ENCODE measurements at regions not wholly inside any gene's neighbourhood (a gene's known extent, or its start where the extent isn't known, plus 50 kb on each side); places are given as distances from the start of the nearest gene placed in this dataset.
"Not testable (repeated sequence)": the region's sequence is repeated elsewhere in the genome, so short reads cannot be mapped to it uniquely, and the experiment has no call there.

DNA sequence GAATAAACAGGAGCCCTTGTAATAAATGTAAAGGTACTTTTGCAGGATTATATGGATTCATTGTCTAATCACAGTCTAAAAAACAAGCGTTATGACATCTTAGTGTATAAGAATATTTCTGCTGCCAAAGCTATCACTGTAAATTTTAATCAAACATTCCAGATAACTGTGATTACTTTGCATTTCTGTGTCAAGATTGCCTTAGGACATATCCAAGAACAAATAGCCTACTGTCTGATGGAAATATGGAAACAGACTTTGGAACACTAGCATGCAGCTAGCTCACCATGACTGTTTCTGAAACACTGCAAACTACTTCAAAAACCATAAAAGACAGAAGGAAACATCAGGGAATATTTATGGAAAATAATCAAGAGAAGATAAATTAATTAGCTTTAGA, 248.7 kb upstream of the ASCC3 start:
- H3K9me3 ChIP-seq, result no peaks in the 10 kb centered on the region
- POLR2A ChIA-PET, result no interaction called here
- Mint-ChIP-seq H3K27ac (no peak overlapping the region), H3K9me3 (no peaks in the 10 kb centered on the region), H3K27me3 (no peaks in the 10 kb centered on the region), H3K36me3 (no peaks in the 10 kb centered on the region), H3K4me1 (no peaks in the 10 kb centered on the region), H3K4me3 (no peak overlapping the region)
- CTCF ChIA-PET, result no interaction called here
- H3K4me1 ChIP-seq (ENCODE audit: control insufficient read depth in 1 of 2, extremely low read depth in 1 of 2, insufficient read depth in 2 of 2, low read length in 2 of 2), result no peaks in the 10 kb centered on the region
- ATAC-seq (replicated peaks in 1 of 4) (no peak), DNase-seq (no peak)
- no peaks in the 10 kb centered on the region for H3K27me3 ChIP-seq (replicated peaks in 1 of 2; ENCODE audit: control insufficient read depth in 2 of 2, extremely low read depth in 1 of 2, insufficient read depth in 2 of 2, low read length in 1 of 2)
- H3K4me3 ChIP-seq (ENCODE audit: control insufficient read depth in 1 of 2, extremely low read depth in 1 of 2, low read length in 1 of 2), result no peak overlapping the region
- no peaks in the 10 kb centered on the region for H3K36me3 ChIP-seq (ENCODE audit: control insufficient read depth in 2 of 2, extremely low read depth in 1 of 2, insufficient read depth in 1 of 2, low read length in 1 of 2)
- no peak overlapping the region for H3K27ac ChIP-seq (ENCODE audit: low read length)
- no CpG with 5 or more reads among the region's 1 CpG for WGBS (ENCODE audit: insufficient coverage)

DNA sequence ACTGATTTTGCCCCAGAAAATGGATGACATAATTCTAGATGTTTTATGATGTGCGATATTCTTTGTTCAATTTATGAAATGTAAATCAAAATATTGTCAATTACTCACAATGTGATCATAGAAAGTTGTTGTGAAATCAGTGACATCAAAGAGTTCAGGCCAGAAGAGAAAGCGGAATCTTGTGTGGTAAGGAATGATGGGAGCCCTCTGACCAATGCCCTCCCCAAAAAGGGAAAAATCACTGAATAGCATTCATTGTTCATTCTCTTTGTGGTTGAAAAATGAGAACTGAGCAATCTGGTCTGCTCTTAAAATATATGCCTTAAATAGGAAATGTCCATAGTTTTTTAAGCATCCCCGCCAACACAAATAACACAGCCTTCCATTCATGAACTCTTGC, 247.1 kb upstream of the GRIK2 start:
- 100% methylated on average over 1 of the region's 3 CpGs for WGBS (ENCODE audit: insufficient coverage)
- CTCF ChIA-PET, result no interaction called here
- no peaks in the 10 kb centered on the region for H3K9me3 ChIP-seq
- H3K4me1 ChIP-seq (ENCODE audit: control insufficient read depth in 1 of 2, extremely low read depth in 1 of 2, insufficient read depth in 2 of 2, low read length in 2 of 2), result no peaks in the 10 kb centered on the region
- no peak overlapping the region for H3K4me3 ChIP-seq (ENCODE audit: control insufficient read depth in 1 of 2, extremely low read depth in 1 of 2, low read length in 1 of 2)
- H3K36me3 ChIP-seq (ENCODE audit: control insufficient read depth in 2 of 2, extremely low read depth in 1 of 2, insufficient read depth in 1 of 2, low read length in 1 of 2), result no peaks in the 10 kb centered on the region
- ATAC-seq (replicated peaks in 1 of 4) (no peak), DNase-seq (no peak)
- Mint-ChIP-seq H3K4me3 (no peak overlapping the region), H3K36me3 (no peaks in the 10 kb centered on the region), H3K4me1 (no peaks in the 10 kb centered on the region), H3K9me3 (no peaks in the 10 kb centered on the region), H3K27ac (no peak overlapping the region), H3K27me3 (no peaks in the 10 kb centered on the region)
- H3K27me3 ChIP-seq (replicated peaks in 1 of 2; ENCODE audit: control insufficient read depth in 2 of 2, extremely low read depth in 1 of 2, insufficient read depth in 2 of 2, low read length in 1 of 2), result no peaks in the 10 kb centered on the region
- POLR2A ChIA-PET, result no interaction called here
- H3K27ac ChIP-seq (ENCODE audit: low read length), result no peak overlapping the region

GRCh38 chr6:101150226-101150625, 243.3 kb upstream of the GRIK2 start:
- Histone ChIP-seq H3K4me1 (ENCODE audit: control insufficient read depth in 1 of 2, extremely low read depth in 1 of 2, insufficient read depth in 2 of 2, low read length in 2 of 2) (no peaks in the 10 kb centered on the region), H3K27ac (ENCODE audit: low read length) (no peak overlapping the region), H3K9me3 (no peaks in the 10 kb centered on the region), H3K27me3 (replicated peaks in 1 of 2; ENCODE audit: control insufficient read depth in 2 of 2, extremely low read depth in 1 of 2, insufficient read depth in 2 of 2, low read length in 1 of 2) (no peaks in the 10 kb centered on the region), H3K4me3 (ENCODE audit: control insufficient read depth in 1 of 2, extremely low read depth in 1 of 2, low read length in 1 of 2) (no peak overlapping the region), H3K36me3 (ENCODE audit: control insufficient read depth in 2 of 2, extremely low read depth in 1 of 2, insufficient read depth in 1 of 2, low read length in 1 of 2) (no peaks in the 10 kb centered on the region)
- Mint-ChIP-seq H3K27me3 (no peaks in the 10 kb centered on the region), H3K9me3 (no peaks in the 10 kb centered on the region), H3K4me1 (no peaks in the 10 kb centered on the region), H3K27ac (no peak overlapping the region), H3K36me3 (no peaks in the 10 kb centered on the region), H3K4me3 (no peak overlapping the region)
- ATAC-seq (replicated peaks in 1 of 4), result no peak
- no peak for DNase-seq
- ChIA-PET CTCF (no interaction called here), POLR2A (no interaction called here)

- H3K36me3 ChIP-seq (ENCODE audit: control insufficient read depth in 2 of 2, extremely low read depth in 1 of 2, insufficient read depth in 1 of 2, low read length in 1 of 2); H3K27ac ChIP-seq (ENCODE audit: low read length); H3K27me3 Mint-ChIP-seq; DNase-seq; H3K4me1 Mint-ChIP-seq; ATAC-seq (replicated peaks in 1 of 4); H3K36me3 Mint-ChIP-seq; CTCF ChIA-PET; H3K9me3 Mint-ChIP-seq; H3K27ac Mint-ChIP-seq; H3K4me1 ChIP-seq (ENCODE audit: control insufficient read depth in 1 of 2, extremely low read depth in 1 of 2, insufficient read depth in 2 of 2, low read length in 2 of 2); H3K4me3 ChIP-seq (ENCODE audit: control insufficient read depth in 1 of 2, extremely low read depth in 1 of 2, low read length in 1 of 2); POLR2A ChIA-PET; H3K9me3 ChIP-seq; H3K27me3 ChIP-seq (replicated peaks in 1 of 2; ENCODE audit: control insufficient read depth in 2 of 2, extremely low read depth in 1 of 2, insufficient read depth in 2 of 2, low read length in 1 of 2); H3K4me3 Mint-ChIP-seq: not testable (repeated sequence)
- 91% methylated on average over 10 of the region's 11 CpGs for WGBS (ENCODE audit: insufficient coverage)
Measured at GRCh38 chr6:101157638-101158037, 235.9 kb upstream of the GRIK2 start.

GRCh38 chr6:101163611-101164010, 229.9 kb upstream of the GRIK2 start:
- POLR2A ChIA-PET, result no interaction called here
- Mint-ChIP-seq H3K9me3 (peaks cover 0 to 3% (median 0%) of the 10 kb centered on the region in 3 donors), H3K27ac (no peak overlapping the region), H3K27me3 (peaks cover 0 to 7% of the 10 kb centered on the region in 2 donors), H3K4me1 (no peaks in the 10 kb centered on the region), H3K36me3 (no peaks in the 10 kb centered on the region), H3K4me3 (no peak overlapping the region)
- no peaks in the 10 kb centered on the region for H3K9me3 ChIP-seq
- CTCF ChIA-PET, result no interaction called here
- no peak overlapping the region for H3K27ac ChIP-seq (ENCODE audit: low read length)
- WGBS (ENCODE audit: insufficient coverage), result 67% methylated on average over 2 of the region's 3 CpGs
- H3K36me3 ChIP-seq (ENCODE audit: control insufficient read depth in 2 of 2, extremely low read depth in 1 of 2, insufficient read depth in 1 of 2, low read length in 1 of 2), result no peaks in the 10 kb centered on the region
- ATAC-seq (replicated peaks in 1 of 4), result no peak
- H3K4me1 ChIP-seq (ENCODE audit: control insufficient read depth in 1 of 2, extremely low read depth in 1 of 2, insufficient read depth in 2 of 2, low read length in 2 of 2), result no peaks in the 10 kb centered on the region
- no peaks in the 10 kb centered on the region for H3K27me3 ChIP-seq (replicated peaks in 1 of 2; ENCODE audit: control insufficient read depth in 2 of 2, extremely low read depth in 1 of 2, insufficient read depth in 2 of 2, low read length in 1 of 2)
- no peak overlapping the region for H3K4me3 ChIP-seq (ENCODE audit: control insufficient read depth in 1 of 2, extremely low read depth in 1 of 2, low read length in 1 of 2)
- DNase-seq, result no peak

DNA sequence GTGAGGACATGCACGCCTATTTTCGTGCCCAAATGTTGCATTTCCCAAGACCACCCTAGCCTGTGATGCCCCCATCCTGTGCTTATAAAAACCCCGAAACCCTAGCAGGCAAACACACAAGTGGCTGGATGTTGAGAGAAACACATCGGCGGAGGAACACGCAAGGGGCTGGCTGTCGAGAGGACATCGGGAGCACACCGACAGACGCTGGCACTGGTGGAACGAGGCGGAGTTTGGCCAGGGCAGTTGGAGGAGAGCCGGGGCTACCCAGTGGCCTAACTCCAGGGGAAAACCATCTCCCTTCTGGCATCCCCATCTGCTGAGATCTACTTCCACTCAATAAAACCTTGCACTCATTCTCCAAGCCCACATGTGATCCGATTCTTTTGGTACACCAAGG, 225.9 kb upstream of the GRIK2 start:
- peaks cover 0 to 7% of the 10 kb centered on the region in 2 donors for H3K27me3 Mint-ChIP-seq
- H3K27ac ChIP-seq (ENCODE audit: low read length), result no peak overlapping the region
- DNase-seq (no peak), ATAC-seq (replicated peaks in 1 of 4) (no peak)
- peaks cover 3 to 27% (median 15%) of the 10 kb centered on the region in 3 donors for H3K9me3 Mint-ChIP-seq
- no peak overlapping the region for H3K4me3 Mint-ChIP-seq
- CTCF ChIA-PET, result no interaction called here
- no peaks in the 10 kb centered on the region for H3K4me1 ChIP-seq (ENCODE audit: control insufficient read depth in 1 of 2, extremely low read depth in 1 of 2, insufficient read depth in 2 of 2, low read length in 2 of 2)
- POLR2A ChIA-PET, result no interaction called here
- H3K36me3 Mint-ChIP-seq, result no peaks in the 10 kb centered on the region
- H3K4me3 ChIP-seq (ENCODE audit: control insufficient read depth in 1 of 2, extremely low read depth in 1 of 2, low read length in 1 of 2), result no peak overlapping the region
- no peaks in the 10 kb centered on the region for H3K36me3 ChIP-seq (ENCODE audit: control insufficient read depth in 2 of 2, extremely low read depth in 1 of 2, insufficient read depth in 1 of 2, low read length in 1 of 2)
- no peaks in the 10 kb centered on the region for H3K4me1 Mint-ChIP-seq
- no peaks in the 10 kb centered on the region for H3K27me3 ChIP-seq (replicated peaks in 1 of 2; ENCODE audit: control insufficient read depth in 2 of 2, extremely low read depth in 1 of 2, insufficient read depth in 2 of 2, low read length in 1 of 2)
- no peaks in the 10 kb centered on the region for H3K9me3 ChIP-seq
- no peak overlapping the region for H3K27ac Mint-ChIP-seq
- 89% methylated on average over 5 of the region's 14 CpGs for WGBS (ENCODE audit: insufficient coverage)

DNA sequence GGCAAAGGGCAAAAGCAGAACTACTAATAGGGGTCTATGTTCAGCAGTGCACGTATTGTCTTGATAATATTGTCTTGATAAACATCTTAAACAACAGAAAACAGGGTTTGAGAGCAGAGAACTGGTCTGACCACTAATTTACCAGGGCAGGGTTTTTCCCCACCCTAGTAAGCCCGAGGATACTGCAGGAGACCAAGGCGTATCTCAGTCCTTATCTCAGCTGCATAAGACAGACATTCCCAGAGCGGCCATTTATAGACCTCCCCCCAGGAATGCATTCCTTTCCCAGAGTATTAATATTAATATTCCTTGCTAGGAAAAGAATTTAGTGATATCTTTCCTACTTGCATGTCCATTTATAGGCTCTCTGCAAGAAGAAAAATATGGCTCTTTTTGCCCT, 222.5 kb upstream of the GRIK2 start:
- CTCF ChIA-PET; H3K27me3 ChIP-seq (replicated peaks in 1 of 2; ENCODE audit: control insufficient read depth in 2 of 2, extremely low read depth in 1 of 2, insufficient read depth in 2 of 2, low read length in 1 of 2); H3K4me3 ChIP-seq (ENCODE audit: control insufficient read depth in 1 of 2, extremely low read depth in 1 of 2, low read length in 1 of 2); POLR2A ChIA-PET; H3K36me3 ChIP-seq (ENCODE audit: control insufficient read depth in 2 of 2, extremely low read depth in 1 of 2, insufficient read depth in 1 of 2, low read length in 1 of 2); H3K27ac ChIP-seq (ENCODE audit: low read length); ATAC-seq (replicated peaks in 1 of 4); H3K27ac Mint-ChIP-seq; H3K4me1 Mint-ChIP-seq; H3K4me3 Mint-ChIP-seq; H3K4me1 ChIP-seq (ENCODE audit: control insufficient read depth in 1 of 2, extremely low read depth in 1 of 2, insufficient read depth in 2 of 2, low read length in 2 of 2); H3K27me3 Mint-ChIP-seq; H3K36me3 Mint-ChIP-seq; H3K9me3 ChIP-seq; DNase-seq: not testable (repeated sequence)
- H3K9me3 Mint-ChIP-seq, result peaks cover 0 to 27% (median 19%) of the 10 kb centered on the region in 3 donors
- WGBS (ENCODE audit: insufficient coverage), result no CpG with 5 or more reads among the region's 4 CpGs

Data from T-cell (primary cell).